Activated CD8-positive, alpha-beta memory T cell treated with anti-CD3 and anti-CD28 coated beads for 48 hours (primary cell): ENCODE measurements at regions not wholly inside any gene's neighbourhood (a gene's known extent, or its start where the extent isn't known, plus 50 kb on each side); places are given as distances from the start of the nearest gene placed in this dataset.

ENCODE experiments used
- DNase-seq, 3 experiments: peaks; one replicate each; pipeline ENCODE4 v3.0.0-alpha.2; 2020; ENCODE audit warnings: low read depth in 2 of 3, low spot score in 2 of 3

GRCh38 chr2:16466133-16466820, 199.4 kb downstream of the CYRIA start:
- no peak for DNase-seq

GRCh38 chr2:16464641-16465040, 201.0 kb downstream of the CYRIA start:
- no peak for DNase-seq

GRCh38 chr2:16462958-16463357, 202.7 kb downstream of the CYRIA start:
- no peak for DNase-seq

- no peak for DNase-seq
These were observed 204.0 kb downstream of the CYRIA start for GRCh38 chr2:16461672-16462071.

GRCh38 chr2:16459606-16460005, 206.0 kb downstream of the CYRIA start:
- no peak for DNase-seq

- no peak for DNase-seq
These were observed 211.0 kb downstream of the CYRIA start for GRCh38 chr2:16454621-16455020.

DNA sequence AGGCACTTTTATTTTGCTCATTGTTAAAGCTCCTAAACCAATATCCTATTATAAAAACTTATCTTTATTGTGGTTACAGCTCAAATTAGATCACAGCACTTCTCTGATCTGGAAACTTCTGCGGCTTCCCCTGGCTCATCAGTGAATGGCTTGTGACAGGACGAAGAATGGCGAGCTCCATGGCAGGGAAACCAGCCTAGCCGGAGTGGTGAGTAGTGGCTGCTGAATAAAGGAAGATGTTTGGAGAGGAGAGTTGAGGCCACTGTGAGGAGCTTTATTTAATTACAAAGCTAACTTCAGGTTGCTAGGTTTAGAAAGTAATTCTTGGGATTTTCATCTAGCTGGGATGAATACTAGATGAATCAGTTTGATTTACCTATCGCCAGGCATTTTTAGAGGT, 213.5 kb downstream of the CYRIA start:
- no peak for DNase-seq

GRCh38 chr2:16446706-16447105, 218.9 kb downstream of the CYRIA start:
- DNase-seq, result no peak

- DNase-seq, result no peak
These were observed 222.7 kb downstream of the CYRIA start for GRCh38 chr2:16442971-16443370.

DNA sequence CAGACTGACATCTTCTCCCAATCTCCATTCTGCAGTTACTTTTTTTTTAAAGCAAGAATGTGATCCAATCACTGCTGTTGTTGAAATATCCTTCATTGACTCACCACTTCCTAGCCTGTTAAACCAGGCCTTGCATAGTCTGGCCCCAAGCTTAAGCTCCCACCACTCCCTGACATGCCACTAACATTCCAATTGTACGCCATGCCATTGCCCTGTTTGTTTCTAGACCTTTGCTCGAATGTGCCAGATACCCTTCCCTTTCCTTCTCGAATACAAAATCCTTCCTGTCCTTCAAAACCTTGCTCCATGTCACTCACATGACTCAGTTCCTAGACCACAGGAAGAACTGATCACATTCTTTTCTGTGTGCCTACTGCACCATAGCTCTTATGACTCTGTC, 224.2 kb downstream of the CYRIA start:
- DNase-seq, result no peak

DNA sequence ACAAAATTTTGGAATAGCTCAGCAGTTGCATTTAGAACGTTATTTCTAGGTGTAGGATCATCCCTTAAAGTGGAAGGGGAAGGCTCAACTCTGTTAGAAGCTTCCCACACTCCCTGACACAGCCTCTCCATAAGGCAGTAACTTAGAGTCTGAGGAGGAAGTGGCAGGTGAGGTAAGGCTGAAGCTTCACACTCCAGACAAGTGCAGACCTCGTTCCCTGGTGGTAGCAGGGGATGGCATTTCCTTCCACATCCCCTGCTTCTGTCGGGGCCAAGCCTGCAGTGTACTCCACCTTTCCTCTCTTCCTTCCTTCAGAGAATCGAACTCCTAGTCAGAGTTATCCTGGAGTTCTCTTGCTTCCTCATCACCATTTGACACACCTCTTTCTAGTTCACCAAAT, 224.7 kb downstream of the CYRIA start:
- DNase-seq, result no peak

- DNase-seq, result no peak
These were observed 226.9 kb downstream of the CYRIA start for GRCh38 chr2:16438613-16439321.

DNA sequence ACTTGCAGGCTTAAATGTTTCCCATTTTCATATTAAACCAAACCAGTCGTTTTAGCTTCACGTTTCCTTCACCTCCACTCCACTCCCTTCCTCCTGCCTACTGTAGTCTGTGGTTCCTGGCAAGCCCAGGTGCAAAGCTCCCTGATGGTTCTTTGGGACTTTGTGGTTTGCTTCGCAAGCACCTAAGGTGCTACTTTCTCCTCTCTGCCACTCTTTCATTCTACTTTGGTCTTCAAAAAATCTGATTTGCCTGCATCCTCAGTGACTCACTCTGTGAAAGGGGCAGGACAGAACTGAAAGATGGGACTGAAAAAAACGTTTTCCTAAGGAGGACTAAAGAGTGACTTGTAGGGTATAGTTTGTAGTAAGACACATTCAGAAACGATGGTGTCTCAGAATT, 228.4 kb downstream of the CYRIA start:
- DNase-seq, result no peak

GRCh38 chr2:16434393-16434792, 231.2 kb downstream of the CYRIA start:
- no peak for DNase-seq

DNA sequence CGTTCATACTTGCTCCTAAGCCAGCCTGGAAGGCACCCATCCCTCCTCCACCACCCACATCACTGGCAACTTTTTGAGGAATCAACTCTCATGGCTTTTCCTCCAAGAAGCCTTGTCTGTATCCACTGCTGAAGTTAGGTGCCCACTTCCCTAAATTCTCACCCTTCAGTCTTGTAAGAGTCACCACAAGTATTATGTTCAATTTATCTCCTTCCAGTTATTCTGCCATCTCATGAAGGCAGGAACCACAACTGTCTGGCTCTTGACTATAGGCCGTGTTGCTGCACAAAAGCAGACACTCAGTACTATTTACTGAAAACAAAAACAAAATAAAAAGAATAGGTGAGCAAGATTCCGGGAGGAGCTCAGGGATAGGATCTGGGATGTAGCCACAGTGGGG, 234.8 kb downstream of the CYRIA start:
- DNase-seq, result no peak

DNA sequence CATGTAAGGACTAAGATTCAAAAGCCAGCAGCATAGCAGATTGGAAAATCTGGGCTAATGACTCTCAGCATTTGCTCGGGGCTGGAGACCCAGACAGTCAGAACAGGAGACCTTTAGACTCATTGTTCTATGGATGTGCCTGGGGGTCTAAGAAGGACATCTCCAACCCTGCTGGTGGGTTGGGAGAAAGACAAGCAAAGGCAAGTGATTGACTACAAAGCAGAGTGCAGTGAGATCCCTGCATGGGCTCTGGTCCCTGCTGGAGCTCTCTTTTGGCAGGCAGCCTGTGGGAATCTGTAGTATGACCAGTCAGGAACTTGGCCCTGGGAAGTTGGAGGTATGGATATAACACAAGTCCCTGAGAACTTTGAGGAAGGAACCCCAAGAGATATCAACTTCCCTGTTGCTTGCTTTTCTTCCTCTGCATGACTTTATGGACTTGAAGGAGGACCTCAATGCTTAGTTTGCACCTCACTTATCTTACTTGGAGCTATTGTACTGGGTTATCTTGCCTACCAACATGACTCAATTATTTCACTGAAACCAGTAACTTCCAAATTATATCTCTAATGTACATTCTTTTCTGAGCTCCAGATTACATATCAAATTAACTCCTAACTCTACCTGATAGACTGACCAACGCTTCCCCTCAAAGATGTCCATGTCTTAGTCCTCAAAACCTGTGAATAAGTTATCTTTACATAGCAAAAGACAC, 236.0 kb downstream of the CYRIA start:
- DNase-seq, result no peak

GRCh38 chr2:16429002-16429401, 236.6 kb downstream of the CYRIA start:
- no peak for DNase-seq

GRCh38 chr2:16425462-16426336, 239.9 kb downstream of the CYRIA start:
- DNase-seq, result no peak

DNA sequence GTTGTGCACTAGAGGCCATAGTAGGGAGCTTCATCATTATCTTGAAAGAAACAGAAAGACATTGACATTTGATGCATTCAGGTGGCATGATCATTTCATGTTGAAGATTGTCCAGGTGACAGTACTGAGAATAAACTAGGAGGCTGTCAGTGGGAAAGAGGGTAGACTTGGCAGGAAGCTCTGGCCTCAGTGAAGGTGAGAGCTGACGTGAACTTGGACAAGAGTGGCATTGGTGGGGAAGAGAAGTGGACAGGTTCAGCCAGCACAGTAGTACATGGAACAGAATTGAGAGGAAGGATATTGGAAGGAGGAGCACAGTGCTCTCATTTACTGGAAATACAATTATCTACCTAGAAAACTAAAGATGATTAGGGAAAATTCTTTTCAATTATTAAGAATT, 245.2 kb downstream of the CYRIA start:
- DNase-seq, result no peak

DNA sequence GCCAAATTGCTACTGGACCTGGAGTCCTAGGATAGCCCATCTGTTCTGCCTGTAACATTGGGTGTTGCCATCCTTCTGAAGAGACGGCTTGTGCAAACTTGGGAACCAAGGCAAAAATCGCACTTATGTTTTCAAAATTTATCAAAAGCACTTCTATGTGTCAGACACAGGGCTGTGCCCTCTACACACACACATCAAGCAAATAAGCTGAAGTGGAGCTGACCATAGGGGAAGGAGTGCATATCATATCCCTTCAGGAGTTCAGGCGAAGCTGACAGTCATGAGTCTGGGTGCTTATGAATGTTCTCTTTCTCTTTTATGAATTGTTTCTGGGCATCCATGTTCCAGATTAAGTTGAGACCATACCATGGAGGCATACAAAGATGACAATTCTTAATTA, 247.9 kb downstream of the CYRIA start:
- DNase-seq, result no peak

- DNase-seq, result no peak
These were observed 249.0 kb downstream of the CYRIA start for GRCh38 chr2:16416651-16417050.
